ENCODE measurements at regions not wholly inside any gene's neighbourhood (a gene's known extent, or its start where the extent isn't known, plus 50 kb on each side); places are given as distances from the start of the nearest gene placed in this dataset.

GRCh38 chr20:11072982-11073381 is 399.2 kb upstream of the JAG1 start:
- H3K27ac ChIP-seq (ENCODE audit: low read depth) = no peak overlapping the region
- H3K4me3 ChIP-seq = no peak overlapping the region
- no peak for TF ChIP-seq CREB1 (CRISPR knock-in tag; IDR thresholded peaks at IDR 0.05; ENCODE audit: low read depth)
- no peak for TF ChIP-seq EZH2phosphoT487 (IDR thresholded peaks at IDR 0.05; ENCODE audit: unreplicated experiment)
- no peak for TF ChIP-seq EZH2 (IDR thresholded peaks at IDR 0.05; ENCODE audit: low read depth, unreplicated experiment)
- TF ChIP-seq ZNF114 (CRISPR knock-in tag; IDR thresholded peaks at IDR 0.05) = no peak
- no peak for TF ChIP-seq STAT1 (IDR thresholded peaks at IDR 0.05; ENCODE audit: unreplicated experiment)
- no peak overlapping the region for H3K27ac Mint-ChIP-seq
- H3K36me3 ChIP-seq (ENCODE audit: insufficient read depth) = no peaks in the 10 kb centered on the region
- H4K20me1 ChIP-seq (replicated peaks; ENCODE audit: insufficient read depth) = no peaks in the 10 kb centered on the region
- DNase-seq (ENCODE audit: low spot score) (no peak), ATAC-seq (no peak)
- H3K27me3 Mint-ChIP-seq (ENCODE audit: insufficient read depth, low read depth, poor library complexity) = no peaks in the 10 kb centered on the region
- H3K9me2 ChIP-seq (ENCODE audit: insufficient read depth) = no peaks in the 10 kb centered on the region
- no peaks in the 10 kb centered on the region for H3F3A ChIP-seq (replicated peaks; ENCODE audit: low read depth)
- H3K9me3 Mint-ChIP-seq = no peaks in the 10 kb centered on the region
- no peaks in the 10 kb centered on the region for H3K4me1 Mint-ChIP-seq
- no peaks in the 10 kb centered on the region for H3K36me3 Mint-ChIP-seq (ENCODE audit: low read depth)
- H3K4me1 ChIP-seq (ENCODE audit: insufficient read depth) = no peaks in the 10 kb centered on the region
- no peak overlapping the region for H2AFZ ChIP-seq
- no peaks in the 10 kb centered on the region for H3K79me2 ChIP-seq (replicated peaks; ENCODE audit: insufficient read depth)
- H3K4me2 ChIP-seq = no peak overlapping the region
- no peaks in the 10 kb centered on the region for H3K27me3 ChIP-seq (ENCODE audit: insufficient read depth)
- H3K4me3 Mint-ChIP-seq = no peak overlapping the region

- no peak overlapping the region for H2AFZ ChIP-seq
Measured at GRCh38 chr20:11076434-11077105, 402.8 kb upstream of the JAG1 start.

More at GRCh38 chr20:11076434-11077105, 402.8 kb upstream of the JAG1 start:
- H3F3A ChIP-seq (replicated peaks; ENCODE audit: low read depth) = no peaks in the 10 kb centered on the region
- no peaks in the 10 kb centered on the region for H3K79me2 ChIP-seq (replicated peaks; ENCODE audit: insufficient read depth)
- H3K36me3 ChIP-seq (ENCODE audit: insufficient read depth) = no peaks in the 10 kb centered on the region
- H3K4me3 ChIP-seq = no peak overlapping the region
- H3K27ac ChIP-seq (ENCODE audit: low read depth) = no peak overlapping the region
- no peak for TF ChIP-seq JUNB (IDR thresholded peaks at IDR 0.05; ENCODE audit: unreplicated experiment)
- TF ChIP-seq CTCF (conservative IDR thresholded peaks at IDR 0.05; ENCODE audit: low read depth in 2 of 2) = no peak
- H3K9me3 Mint-ChIP-seq = no peaks in the 10 kb centered on the region
- ATAC-seq (no peak), DNase-seq (ENCODE audit: low spot score) (no peak)
- H3K27ac Mint-ChIP-seq = no peak overlapping the region
- H3K4me3 Mint-ChIP-seq = no peak overlapping the region
- no peaks in the 10 kb centered on the region for H3K27me3 Mint-ChIP-seq (ENCODE audit: insufficient read depth, low read depth, poor library complexity)
- H4K20me1 ChIP-seq (replicated peaks; ENCODE audit: insufficient read depth) = no peaks in the 10 kb centered on the region
- H3K4me1 Mint-ChIP-seq = no peaks in the 10 kb centered on the region
- no peaks in the 10 kb centered on the region for H3K27me3 ChIP-seq (ENCODE audit: insufficient read depth)
- H3K36me3 Mint-ChIP-seq (ENCODE audit: low read depth) = no peaks in the 10 kb centered on the region
- no peaks in the 10 kb centered on the region for H3K9me2 ChIP-seq (ENCODE audit: insufficient read depth)
- H3K4me2 ChIP-seq = no peak overlapping the region
- H3K4me1 ChIP-seq (ENCODE audit: insufficient read depth) = no peaks in the 10 kb centered on the region

Data from GM23338 (cell line).